ACHN (cell line): ENCODE measurements at regions not wholly inside any gene's neighbourhood (a gene's known extent, or its start where the extent isn't known, plus 50 kb on each side); places are given as distances from the start of the nearest gene placed in this dataset.

Experiments
- DNase-seq: peaks from one replicate; pipeline ENCODE4 v3.0.0-alpha.2; 2015
- in situ Hi-C: cut with HindIII; loops from 2 replicates; pipeline ENCODE4 v1.10.0; 2017; ENCODE audit warnings: low sequenced_read_pairs, low pct_ligation_motif_present, low pct_unique_long_range_greater_than_20kb

- DNase-seq, result no peak
- in situ Hi-C loops, result no loop called here
Measured at GRCh38 chr4:151553874-151554273, 144.9 kb downstream of the FHIP1A start.

- in situ Hi-C loops, result no loop called here
- DNase-seq, result no peak
Measured at GRCh38 chr4:151555151-151555945, 146.4 kb downstream of the FHIP1A start.

GRCh38 chr4:151558496-151559113 lies 149.6 kb downstream of the FHIP1A start:
- DNase-seq, result no peak
- in situ Hi-C loops, result no loop called here

GRCh38 chr4:151559595-151559994 lies 150.6 kb downstream of the FHIP1A start:
- no peak for DNase-seq
- in situ Hi-C loops, result no loop called here

GRCh38 chr4:151561551-151562256 lies 152.7 kb downstream of the FHIP1A start:
- in situ Hi-C loops, result no loop called here
- DNase-seq, result no peak

GRCh38 chr4:151563194-151563593 lies 154.2 kb downstream of the FHIP1A start:
- in situ Hi-C loops, result no loop called here
- DNase-seq, result no peak

GRCh38 chr4:151564321-151564720 lies 155.3 kb downstream of the FHIP1A start:
- in situ Hi-C loops, result no loop called here
- DNase-seq, result no peak

GRCh38 chr4:151565583-151565982 lies 156.6 kb downstream of the FHIP1A start:
- in situ Hi-C loops, result no loop called here
- DNase-seq, result no peak

- in situ Hi-C loops, result no loop called here
- no peak for DNase-seq
Measured at GRCh38 chr4:151566053-151566452, 157.1 kb downstream of the FHIP1A start.

- DNase-seq, result no peak
Measured at GRCh38 chr4:151567056-151567455, 158.1 kb downstream of the FHIP1A start.

GRCh38 chr4:151568966-151569365 lies 160.0 kb downstream of the FHIP1A start:
- in situ Hi-C loops, result no loop called here

More at GRCh38 chr4:151567056-151567455, 158.1 kb downstream of the FHIP1A start:
- in situ Hi-C loops, result no loop called here

GRCh38 chr4:151569650-151570049 lies 160.7 kb downstream of the FHIP1A start:
- in situ Hi-C loops, result no loop called here
- peak; percentile 2 for DNase-seq

More at GRCh38 chr4:151568966-151569365, 160.0 kb downstream of the FHIP1A start:
- DNase-seq, result no peak

GRCh38 chr4:151573474-151573873 lies 164.5 kb downstream of the FHIP1A start:
- no peak for DNase-seq
- in situ Hi-C loops, result no loop called here

- DNase-seq, result no peak
- in situ Hi-C loops, result no loop called here
Measured at GRCh38 chr4:151573945-151574344, 165.0 kb downstream of the FHIP1A start.

GRCh38 chr4:151574968-151575367 lies 166.0 kb downstream of the FHIP1A start:
- in situ Hi-C loops, result no loop called here
- DNase-seq, result no peak

GRCh38 chr4:151575646-151576045 lies 166.7 kb downstream of the FHIP1A start:
- in situ Hi-C loops, result no loop called here
- no peak for DNase-seq

GRCh38 chr4:151576627-151577026 lies 167.7 kb downstream of the FHIP1A start:
- DNase-seq, result no peak
- in situ Hi-C loops, result no loop called here

- in situ Hi-C loops, result no loop called here
- no peak for DNase-seq
Measured at GRCh38 chr4:151581570-151581969, 172.6 kb downstream of the FHIP1A start.

GRCh38 chr4:151582098-151582497 lies 173.1 kb downstream of the FHIP1A start:
- in situ Hi-C loops, result no loop called here
- no peak for DNase-seq
